NCI-H446 (cell line): ENCODE measurements at regions not wholly inside any gene's neighbourhood (a gene's known extent, or its start where the extent isn't known, plus 50 kb on each side); places are given as distances from the start of the nearest gene placed in this dataset.
"Not testable (repeated sequence)": the region's sequence is repeated elsewhere in the genome, so short reads cannot be mapped to it uniquely, and the experiment has no call there.

Experiments
- DNase-seq, 2 experiments: peaks; one replicate each; lab custom pipeline; 2025; lab: John Stamatoyannopoulos, UW

- no peak for DNase-seq
Measured at GRCh38 chr9:108277216-108277615, 578.6 kb downstream of the ACTL7B start.

- DNase-seq, result no peak
Measured at GRCh38 chr9:108275906-108276305, 579.9 kb downstream of the ACTL7B start.

GRCh38 chr9:108274971-108275370, 580.8 kb downstream of the ACTL7B start:
- DNase-seq, result no peak

- DNase-seq, result no peak
Measured at GRCh38 chr9:108273988-108274387, 581.8 kb downstream of the ACTL7B start.

- DNase-seq, result no peak
Measured at GRCh38 chr9:108272349-108272899, 583.4 kb downstream of the ACTL7B start.

- no peak for DNase-seq
Measured at GRCh38 chr9:108271646-108272348, 584.0 kb downstream of the ACTL7B start.

- DNase-seq, result no peak
Measured at GRCh38 chr9:108271236-108271635, 584.5 kb downstream of the ACTL7B start.

- no peak for DNase-seq
Measured at GRCh38 chr9:108270561-108270960, 585.2 kb downstream of the ACTL7B start.

- no peak for DNase-seq
Measured at GRCh38 chr9:108270051-108270450, 585.7 kb downstream of the ACTL7B start.

GRCh38 chr9:108269371-108269770, 586.4 kb downstream of the ACTL7B start:
- no peak for DNase-seq

- DNase-seq, result no peak
Measured at GRCh38 chr9:108265065-108265464, 590.7 kb downstream of the ACTL7B start.

GRCh38 chr9:108264093-108264492, 591.7 kb downstream of the ACTL7B start:
- DNase-seq, result no peak

- no peak for DNase-seq
Measured at GRCh38 chr9:108262836-108263235, 593.0 kb downstream of the ACTL7B start.

- DNase-seq, result no peak
Measured at GRCh38 chr9:108259917-108260675, 595.7 kb downstream of the ACTL7B start.

GRCh38 chr9:108258640-108259039, 597.1 kb downstream of the ACTL7B start:
- no peak for DNase-seq

GRCh38 chr9:108257382-108257781, 598.4 kb downstream of the ACTL7B start:
- no peak for DNase-seq

GRCh38 chr9:108254236-108254635, 601.5 kb downstream of the ACTL7B start:
- DNase-seq, result no peak

GRCh38 chr9:108247391-108247790, 608.4 kb downstream of the ACTL7B start:
- not testable (repeated sequence) for DNase-seq

GRCh38 chr9:108245901-108246300, 609.9 kb downstream of the ACTL7B start:
- no peak for DNase-seq

- no peak for DNase-seq
Measured at GRCh38 chr9:108245331-108245730, 610.5 kb downstream of the ACTL7B start.

- no peak for DNase-seq
Measured at GRCh38 chr9:108244686-108245085, 611.1 kb downstream of the ACTL7B start.

- no peak for DNase-seq
Measured at GRCh38 chr9:108241384-108242073, 614.3 kb downstream of the ACTL7B start.
